Erythroblast (primary cell): ENCODE measurements at regions not wholly inside any gene's neighbourhood (a gene's known extent, or its start where the extent isn't known, plus 50 kb on each side); places are given as distances from the start of the nearest gene placed in this dataset.

Experiments
- GATA1 ChIP-seq: IDR thresholded peaks from 2 replicates; pipeline ENCODE4 v1.6.1; 2011; ENCODE audit warnings: low read depth, mild to moderate bottlenecking, control low read depth, low read length, moderate library complexity
- POLR2A ChIP-seq: IDR thresholded peaks from 2 replicates; pipeline ENCODE4 v1.6.1; 2011; ENCODE audit warnings: mild to moderate bottlenecking, low read length

DNA sequence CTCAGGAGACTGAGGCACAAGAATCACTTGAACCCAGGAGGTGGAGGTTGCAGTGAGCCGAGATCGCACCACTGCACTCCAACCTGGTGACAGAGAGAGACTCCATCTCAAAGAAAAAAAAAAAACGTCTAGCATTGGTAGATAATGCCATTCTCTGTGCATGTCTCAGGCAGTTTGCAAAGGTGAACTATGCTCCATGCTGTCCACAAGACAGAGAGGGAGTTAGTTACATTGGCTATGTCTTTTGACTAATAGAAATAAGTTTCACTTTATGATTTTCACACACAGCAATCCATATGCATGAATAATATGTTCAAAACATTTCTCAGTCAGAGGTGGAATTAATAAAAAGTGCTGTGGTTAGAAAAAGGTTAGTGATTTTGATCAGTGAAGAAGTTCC, 591.4 kb downstream of the ETS1 start:
- TF ChIP-seq POLR2A: no peak
- no peak for TF ChIP-seq GATA1
